ENCODE measurements at regions not wholly inside any gene's neighbourhood (a gene's known extent, or its start where the extent isn't known, plus 50 kb on each side); places are given as distances from the start of the nearest gene placed in this dataset.

GRCh38 chr15:85274315-85275050 is 105.9 kb upstream of the AKAP13 start:
- Histone ChIP-seq H3K9me3 (no peaks in the 10 kb centered on the region), H3K27me3 (no peaks in the 10 kb centered on the region), H3K4me3 (no peak overlapping the region), H3K27ac (no peak overlapping the region), H3K36me3 (no peaks in the 10 kb centered on the region), H3K4me1 (no peaks in the 10 kb centered on the region)
- TF ChIP-seq, protein P1, sequence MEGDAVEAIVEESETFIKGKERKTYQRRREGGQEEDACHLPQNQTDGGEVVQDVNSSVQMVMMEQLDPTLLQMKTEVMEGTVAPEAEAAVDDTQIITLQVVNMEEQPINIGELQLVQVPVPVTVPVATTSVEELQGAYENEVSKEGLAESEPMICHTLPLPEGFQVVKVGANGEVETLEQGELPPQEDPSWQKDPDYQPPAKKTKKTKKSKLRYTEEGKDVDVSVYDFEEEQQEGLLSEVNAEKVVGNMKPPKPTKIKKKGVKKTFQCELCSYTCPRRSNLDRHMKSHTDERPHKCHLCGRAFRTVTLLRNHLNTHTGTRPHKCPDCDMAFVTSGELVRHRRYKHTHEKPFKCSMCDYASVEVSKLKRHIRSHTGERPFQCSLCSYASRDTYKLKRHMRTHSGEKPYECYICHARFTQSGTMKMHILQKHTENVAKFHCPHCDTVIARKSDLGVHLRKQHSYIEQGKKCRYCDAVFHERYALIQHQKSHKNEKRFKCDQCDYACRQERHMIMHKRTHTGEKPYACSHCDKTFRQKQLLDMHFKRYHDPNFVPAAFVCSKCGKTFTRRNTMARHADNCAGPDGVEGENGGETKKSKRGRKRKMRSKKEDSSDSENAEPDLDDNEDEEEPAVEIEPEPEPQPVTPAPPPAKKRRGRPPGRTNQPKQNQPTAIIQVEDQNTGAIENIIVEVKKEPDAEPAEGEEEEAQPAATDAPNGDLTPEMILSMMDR (IDR thresholded peaks at IDR 0.05) = no peak
- DNase-seq = no peak
- intact Hi-C loops (cut with DNase I; ENCODE audit: low total_unique reads) = no loop called here

- H3K4me1 ChIP-seq = no peaks in the 10 kb centered on the region
- DNase-seq = no peak
- intact Hi-C loops (cut with DNase I; ENCODE audit: low total_unique reads) = no loop called here
Observed at GRCh38 chr15:85276508-85276907, 103.9 kb upstream of the AKAP13 start.

DNA sequence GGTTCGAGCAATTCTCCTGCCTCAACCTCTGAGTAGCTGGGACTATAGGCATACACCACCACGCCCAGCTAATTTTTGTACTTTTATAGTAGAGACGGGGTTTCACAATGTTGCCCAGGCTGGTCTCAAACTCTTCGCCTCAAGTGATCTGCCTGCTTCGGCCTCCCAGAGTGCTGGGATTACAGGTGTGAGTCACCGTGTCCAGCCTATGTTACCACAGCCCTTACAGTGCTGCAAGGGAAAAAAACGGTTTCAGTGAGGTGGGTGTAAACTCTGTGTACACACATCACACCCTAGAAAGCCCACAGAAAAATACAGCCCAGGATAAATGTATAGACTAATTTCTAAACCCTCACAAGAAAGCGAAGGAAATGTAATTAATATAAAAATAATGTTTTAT is 103.5 kb upstream of the AKAP13 start:
- intact Hi-C loops (cut with DNase I; ENCODE audit: low total_unique reads) = no loop called here
- Histone ChIP-seq H3K9me3 (no peaks in the 10 kb centered on the region), H3K27me3 (no peaks in the 10 kb centered on the region), H3K4me3 (no peak overlapping the region), H3K36me3 (no peaks in the 10 kb centered on the region), H3K4me1 (no peaks in the 10 kb centered on the region), H3K27ac (no peak overlapping the region)
- no peak for DNase-seq
- TF ChIP-seq, protein P1 (IDR thresholded peaks at IDR 0.05) = no peak

More at GRCh38 chr15:85276508-85276907, 103.9 kb upstream of the AKAP13 start:
- Histone ChIP-seq H3K36me3 (no peaks in the 10 kb centered on the region), H3K27ac (no peak overlapping the region), H3K9me3 (no peaks in the 10 kb centered on the region), H3K4me3 (no peak overlapping the region), H3K27me3 (no peaks in the 10 kb centered on the region)
- TF ChIP-seq, protein P1 (IDR thresholded peaks at IDR 0.05) = no peak

- Histone ChIP-seq H3K27ac (no peak overlapping the region), H3K4me3 (no peak overlapping the region), H3K36me3 (no peaks in the 10 kb centered on the region), H3K4me1 (no peaks in the 10 kb centered on the region), H3K9me3 (no peaks in the 10 kb centered on the region), H3K27me3 (no peaks in the 10 kb centered on the region)
- intact Hi-C loops (cut with DNase I; ENCODE audit: low total_unique reads) = no loop called here
- TF ChIP-seq, protein P1 (IDR thresholded peaks at IDR 0.05) = no peak
- no peak for DNase-seq
Observed at GRCh38 chr15:85277847-85278370, 102.5 kb upstream of the AKAP13 start.

DNA sequence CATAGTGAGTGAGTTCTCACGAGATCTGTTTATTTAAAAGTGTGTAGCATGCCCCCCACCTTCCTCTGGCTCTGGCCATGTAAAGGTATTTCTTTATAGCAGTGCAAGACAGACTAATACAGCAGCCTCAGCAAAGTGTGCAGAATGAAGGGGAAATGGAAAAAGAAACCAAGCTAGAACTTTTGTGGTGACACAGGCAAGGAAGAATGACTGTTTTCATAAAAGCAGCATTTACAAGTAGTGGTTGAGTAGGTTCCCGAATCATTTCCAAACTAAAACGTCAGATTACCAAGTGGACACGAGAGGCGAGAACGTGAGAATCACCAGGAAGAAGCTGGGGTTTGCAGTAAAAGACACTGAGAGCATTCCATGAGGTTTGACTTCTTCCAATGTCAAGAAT is 100.2 kb upstream of the AKAP13 start:
- no peak overlapping the region for H3K27ac ChIP-seq
- no peaks in the 10 kb centered on the region for H3K9me3 ChIP-seq
- DNase-seq = no peak
- no peaks in the 10 kb centered on the region for H3K36me3 ChIP-seq
- no peaks in the 10 kb centered on the region for H3K4me1 ChIP-seq
- no peak overlapping the region for H3K4me3 ChIP-seq
- no peaks in the 10 kb centered on the region for H3K27me3 ChIP-seq
- TF ChIP-seq, protein P1 (IDR thresholded peaks at IDR 0.05) = no peak
- intact Hi-C loops (cut with DNase I; ENCODE audit: low total_unique reads) = no loop called here
